GM12875 (cell line): ENCODE measurements at regions not wholly inside any gene's neighbourhood (a gene's known extent, or its start where the extent isn't known, plus 50 kb on each side); places are given as distances from the start of the nearest gene placed in this dataset.

Experiments
- H3K4me3 ChIP-seq: one replicate; pipeline ENCODE4 v1.5.1; 2011; ENCODE audit warnings: low read depth, low read length, control low read depth
- TF ChIP-seq, protein P1 (sequence below): IDR thresholded peaks from 2 replicates; pipeline ENCODE4 v1.5.1; 2011; ENCODE audit warnings: low read depth, mild to moderate bottlenecking, control low read depth, inconsistent platforms, low read length, moderate library complexity, borderline replicate concordance; ENCODE audit not compliant: insufficient read depth

DNA sequence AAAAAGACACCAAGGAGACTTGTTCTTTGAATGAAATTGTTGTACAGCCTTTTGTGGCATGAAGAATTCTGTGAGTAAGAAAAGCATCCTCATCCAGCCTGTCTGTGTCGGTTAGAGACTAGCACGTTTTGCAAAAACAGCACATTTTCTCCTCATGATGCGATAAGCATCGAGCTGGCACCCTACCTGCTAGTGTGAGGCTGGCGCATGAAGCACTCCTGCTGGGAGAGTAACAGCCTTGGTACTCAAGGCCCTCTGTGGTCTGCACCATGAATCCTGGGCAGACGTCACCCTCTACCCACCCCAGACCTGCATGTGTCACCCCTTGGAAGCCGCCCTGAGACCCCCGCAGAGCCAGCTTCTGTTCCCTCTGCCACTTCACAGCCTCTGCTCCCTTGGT, 92.6 kb upstream of the TMEM132E start:
- TF ChIP-seq, protein P1, sequence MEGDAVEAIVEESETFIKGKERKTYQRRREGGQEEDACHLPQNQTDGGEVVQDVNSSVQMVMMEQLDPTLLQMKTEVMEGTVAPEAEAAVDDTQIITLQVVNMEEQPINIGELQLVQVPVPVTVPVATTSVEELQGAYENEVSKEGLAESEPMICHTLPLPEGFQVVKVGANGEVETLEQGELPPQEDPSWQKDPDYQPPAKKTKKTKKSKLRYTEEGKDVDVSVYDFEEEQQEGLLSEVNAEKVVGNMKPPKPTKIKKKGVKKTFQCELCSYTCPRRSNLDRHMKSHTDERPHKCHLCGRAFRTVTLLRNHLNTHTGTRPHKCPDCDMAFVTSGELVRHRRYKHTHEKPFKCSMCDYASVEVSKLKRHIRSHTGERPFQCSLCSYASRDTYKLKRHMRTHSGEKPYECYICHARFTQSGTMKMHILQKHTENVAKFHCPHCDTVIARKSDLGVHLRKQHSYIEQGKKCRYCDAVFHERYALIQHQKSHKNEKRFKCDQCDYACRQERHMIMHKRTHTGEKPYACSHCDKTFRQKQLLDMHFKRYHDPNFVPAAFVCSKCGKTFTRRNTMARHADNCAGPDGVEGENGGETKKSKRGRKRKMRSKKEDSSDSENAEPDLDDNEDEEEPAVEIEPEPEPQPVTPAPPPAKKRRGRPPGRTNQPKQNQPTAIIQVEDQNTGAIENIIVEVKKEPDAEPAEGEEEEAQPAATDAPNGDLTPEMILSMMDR, result no peak
- no peak overlapping the region for H3K4me3 ChIP-seq

GRCh38 chr17:34485999-34486398, 93.4 kb upstream of the TMEM132E start:
- TF ChIP-seq, protein P1, result no peak
- H3K4me3 ChIP-seq, result no peak overlapping the region

- H3K4me3 ChIP-seq, result no peak overlapping the region
- TF ChIP-seq, protein P1, result no peak
Measured at GRCh38 chr17:34484193-34484733, 95.1 kb upstream of the TMEM132E start.

- TF ChIP-seq, protein P1, result no peak
Measured at GRCh38 chr17:34482730-34483129, 96.7 kb upstream of the TMEM132E start.

DNA sequence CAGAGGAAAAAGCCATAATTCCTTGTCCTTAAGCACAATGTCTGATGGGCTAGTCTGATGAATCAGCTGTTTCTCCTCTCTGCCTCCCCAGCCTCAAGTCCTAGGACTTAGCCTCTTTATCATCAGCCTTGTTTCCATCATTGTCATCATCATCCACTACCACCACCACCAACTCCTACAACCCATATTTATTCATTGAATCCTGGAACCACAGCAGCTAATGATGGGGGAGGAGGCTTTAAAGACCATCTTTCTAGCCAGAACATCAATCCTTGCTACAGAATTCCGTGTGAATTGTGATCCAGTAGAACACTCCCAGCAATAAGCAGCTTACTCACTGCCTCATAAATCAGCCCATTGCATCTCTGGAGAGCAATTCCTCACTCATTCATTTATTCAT, 97.6 kb upstream of the TMEM132E start:
- TF ChIP-seq, protein P1, result no peak

More at GRCh38 chr17:34482730-34483129, 96.7 kb upstream of the TMEM132E start:
- no peak overlapping the region for H3K4me3 ChIP-seq

DNA sequence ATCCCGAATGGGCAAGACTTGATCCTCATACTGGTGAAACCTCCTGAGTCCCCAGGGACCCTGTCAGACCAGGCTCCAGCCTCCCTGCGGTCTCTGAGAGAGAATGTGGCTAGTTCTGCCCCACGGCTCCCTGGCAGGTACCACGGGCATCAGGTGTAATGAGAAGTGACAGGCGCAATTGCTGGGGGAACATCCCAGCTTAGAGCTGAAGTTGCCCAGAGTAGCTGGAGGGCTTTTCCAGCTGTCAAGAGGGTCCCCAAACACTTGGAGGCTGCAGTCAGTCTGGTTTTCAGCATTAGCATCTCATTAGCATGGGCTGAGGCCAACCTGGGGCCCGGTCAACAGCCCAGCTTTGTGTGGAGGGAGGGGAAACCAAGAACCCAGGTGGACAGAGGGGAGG, 100.0 kb upstream of the TMEM132E start:
- TF ChIP-seq, protein P1, result no peak
- H3K4me3 ChIP-seq, result no peak overlapping the region

More for the DNA sequence above, 97.6 kb upstream of the TMEM132E start:
- H3K4me3 ChIP-seq, result no peak overlapping the region

GRCh38 chr17:34478244-34478643, 101.1 kb upstream of the TMEM132E start:
- TF ChIP-seq, protein P1, result no peak
- H3K4me3 ChIP-seq, result no peak overlapping the region
